ENCODE measurements at regions not wholly inside any gene's neighbourhood (a gene's known extent, or its start where the extent isn't known, plus 50 kb on each side); places are given as distances from the start of the nearest gene placed in this dataset.

GRCh38 chr2:78541451-78542267, 483.8 kb upstream of the REG3G start:
- Histone ChIP-seq H3K4me3 (ENCODE audit: insufficient read depth, low read depth, low read length) (no peak overlapping the region), H3K36me3 (ENCODE audit: control insufficient read depth, insufficient read depth, low read length) (no peaks in the 10 kb centered on the region), H3K27me3 (ENCODE audit: control insufficient read depth, insufficient read depth, low read length, poor library complexity, severe bottlenecking) (no peaks in the 10 kb centered on the region), H3K4me1 (ENCODE audit: control insufficient read depth, insufficient read depth, low read length) (no peaks in the 10 kb centered on the region), H3K9me3 (ENCODE audit: control insufficient read depth, low read length) (no peaks in the 10 kb centered on the region), H3K27ac (ENCODE audit: insufficient read depth, low read depth, low read length, poor library complexity, severe bottlenecking) (no peak overlapping the region)
- 93 to 97% methylated on average over 16 to 17 of the region's 17 CpGs for WGBS, 2 experiments

- Histone ChIP-seq H3K4me1 (ENCODE audit: control insufficient read depth, insufficient read depth, low read length) (no peaks in the 10 kb centered on the region), H3K27ac (ENCODE audit: insufficient read depth, low read depth, low read length, poor library complexity, severe bottlenecking) (no peak overlapping the region), H3K36me3 (ENCODE audit: control insufficient read depth, insufficient read depth, low read length) (no peaks in the 10 kb centered on the region), H3K9me3 (ENCODE audit: control insufficient read depth, low read length) (no peaks in the 10 kb centered on the region), H3K27me3 (ENCODE audit: control insufficient read depth, insufficient read depth, low read length, poor library complexity, severe bottlenecking) (no peaks in the 10 kb centered on the region), H3K4me3 (ENCODE audit: insufficient read depth, low read depth, low read length) (no peak overlapping the region)
- 94% methylated on average over 14 of the region's 14 CpGs for WGBS, 2 experiments
These were observed 478.7 kb upstream of the REG3G start for GRCh38 chr2:78546843-78547242.

GRCh38 chr2:78549766-78550165, 475.7 kb upstream of the REG3G start:
- no peak overlapping the region for H3K27ac ChIP-seq (ENCODE audit: insufficient read depth, low read depth, low read length, poor library complexity, severe bottlenecking)
- WGBS, 2 experiments: 93% methylated on average over 2 of the region's 2 CpGs; no CpG with 5 or more reads in 1 of the 2 experiments
- no peaks in the 10 kb centered on the region for H3K9me3 ChIP-seq (ENCODE audit: control insufficient read depth, low read length)
- no peaks in the 10 kb centered on the region for H3K4me1 ChIP-seq (ENCODE audit: control insufficient read depth, insufficient read depth, low read length)
- H3K27me3 ChIP-seq (ENCODE audit: control insufficient read depth, insufficient read depth, low read length, poor library complexity, severe bottlenecking): no peaks in the 10 kb centered on the region
- no peak overlapping the region for H3K4me3 ChIP-seq (ENCODE audit: insufficient read depth, low read depth, low read length)
- H3K36me3 ChIP-seq (ENCODE audit: control insufficient read depth, insufficient read depth, low read length): no peaks in the 10 kb centered on the region

GRCh38 chr2:78553866-78554647, 471.4 kb upstream of the REG3G start:
- Histone ChIP-seq H3K27ac (ENCODE audit: insufficient read depth, low read depth, low read length, poor library complexity, severe bottlenecking) (no peak overlapping the region), H3K9me3 (ENCODE audit: control insufficient read depth, low read length) (no peaks in the 10 kb centered on the region), H3K4me3 (ENCODE audit: insufficient read depth, low read depth, low read length) (no peak overlapping the region), H3K4me1 (ENCODE audit: control insufficient read depth, insufficient read depth, low read length) (no peaks in the 10 kb centered on the region), H3K36me3 (ENCODE audit: control insufficient read depth, insufficient read depth, low read length) (no peaks in the 10 kb centered on the region), H3K27me3 (ENCODE audit: control insufficient read depth, insufficient read depth, low read length, poor library complexity, severe bottlenecking) (no peaks in the 10 kb centered on the region)
- 93% methylated on average over 2 of the region's 3 CpGs for WGBS, 2 experiments

GRCh38 chr2:78561876-78562275, 463.6 kb upstream of the REG3G start:
- H3K27me3 ChIP-seq (ENCODE audit: control insufficient read depth, insufficient read depth, low read length, poor library complexity, severe bottlenecking): no peaks in the 10 kb centered on the region
- H3K4me3 ChIP-seq (ENCODE audit: insufficient read depth, low read depth, low read length): no peak overlapping the region
- no peaks in the 10 kb centered on the region for H3K36me3 ChIP-seq (ENCODE audit: control insufficient read depth, insufficient read depth, low read length)
- no peak overlapping the region for H3K27ac ChIP-seq (ENCODE audit: insufficient read depth, low read depth, low read length, poor library complexity, severe bottlenecking)
- no peaks in the 10 kb centered on the region for H3K9me3 ChIP-seq (ENCODE audit: control insufficient read depth, low read length)
- no peaks in the 10 kb centered on the region for H3K4me1 ChIP-seq (ENCODE audit: control insufficient read depth, insufficient read depth, low read length)

- Histone ChIP-seq H3K27me3 (ENCODE audit: control insufficient read depth, insufficient read depth, low read length, poor library complexity, severe bottlenecking) (no peaks in the 10 kb centered on the region), H3K9me3 (ENCODE audit: control insufficient read depth, low read length) (no peaks in the 10 kb centered on the region), H3K27ac (ENCODE audit: insufficient read depth, low read depth, low read length, poor library complexity, severe bottlenecking) (no peak overlapping the region), H3K4me1 (ENCODE audit: control insufficient read depth, insufficient read depth, low read length) (no peaks in the 10 kb centered on the region), H3K4me3 (ENCODE audit: insufficient read depth, low read depth, low read length) (no peak overlapping the region), H3K36me3 (ENCODE audit: control insufficient read depth, insufficient read depth, low read length) (no peaks in the 10 kb centered on the region)
These were observed 460.8 kb upstream of the REG3G start for GRCh38 chr2:78564666-78565065.

GRCh38 chr2:78568782-78569373, 456.6 kb upstream of the REG3G start:
- Histone ChIP-seq H3K27ac (ENCODE audit: insufficient read depth, low read depth, low read length, poor library complexity, severe bottlenecking) (no peak overlapping the region), H3K36me3 (ENCODE audit: control insufficient read depth, insufficient read depth, low read length) (no peaks in the 10 kb centered on the region), H3K27me3 (ENCODE audit: control insufficient read depth, insufficient read depth, low read length, poor library complexity, severe bottlenecking) (no peaks in the 10 kb centered on the region), H3K9me3 (ENCODE audit: control insufficient read depth, low read length) (no peaks in the 10 kb centered on the region), H3K4me1 (ENCODE audit: control insufficient read depth, insufficient read depth, low read length) (no peaks in the 10 kb centered on the region), H3K4me3 (ENCODE audit: insufficient read depth, low read depth, low read length) (no peak overlapping the region)
- 79 to 85% methylated on average over 6 of the region's 6 CpGs for WGBS, 2 experiments

- no peak overlapping the region for H3K27ac ChIP-seq (ENCODE audit: insufficient read depth, low read depth, low read length, poor library complexity, severe bottlenecking)
- no peak overlapping the region for H3K4me3 ChIP-seq (ENCODE audit: insufficient read depth, low read depth, low read length)
- no peaks in the 10 kb centered on the region for H3K27me3 ChIP-seq (ENCODE audit: control insufficient read depth, insufficient read depth, low read length, poor library complexity, severe bottlenecking)
- no peaks in the 10 kb centered on the region for H3K9me3 ChIP-seq (ENCODE audit: control insufficient read depth, low read length)
- no peaks in the 10 kb centered on the region for H3K4me1 ChIP-seq (ENCODE audit: control insufficient read depth, insufficient read depth, low read length)
- H3K36me3 ChIP-seq (ENCODE audit: control insufficient read depth, insufficient read depth, low read length): no peaks in the 10 kb centered on the region
These were observed 449.1 kb upstream of the REG3G start for GRCh38 chr2:78576409-78576808.

GRCh38 chr2:78585871-78586270, 439.6 kb upstream of the REG3G start:
- peaks cover 6% of the 10 kb centered on the region for H3K4me1 ChIP-seq (ENCODE audit: control insufficient read depth, insufficient read depth, low read length)
- no peaks in the 10 kb centered on the region for H3K9me3 ChIP-seq (ENCODE audit: control insufficient read depth, low read length)
- no peaks in the 10 kb centered on the region for H3K27me3 ChIP-seq (ENCODE audit: control insufficient read depth, insufficient read depth, low read length, poor library complexity, severe bottlenecking)
- H3K36me3 ChIP-seq (ENCODE audit: control insufficient read depth, insufficient read depth, low read length): no peaks in the 10 kb centered on the region
- WGBS, 2 experiments: 80 to 88% methylated on average over 2 of the region's 3 CpGs
- H3K27ac ChIP-seq (ENCODE audit: insufficient read depth, low read depth, low read length, poor library complexity, severe bottlenecking): no peak overlapping the region
- no peak overlapping the region for H3K4me3 ChIP-seq (ENCODE audit: insufficient read depth, low read depth, low read length)

- Histone ChIP-seq H3K27ac (ENCODE audit: insufficient read depth, low read depth, low read length, poor library complexity, severe bottlenecking) (no peak overlapping the region), H3K4me3 (ENCODE audit: insufficient read depth, low read depth, low read length) (no peak overlapping the region), H3K4me1 (ENCODE audit: control insufficient read depth, insufficient read depth, low read length) (peaks cover 6% of the 10 kb centered on the region), H3K36me3 (ENCODE audit: control insufficient read depth, insufficient read depth, low read length) (no peaks in the 10 kb centered on the region), H3K9me3 (ENCODE audit: control insufficient read depth, low read length) (no peaks in the 10 kb centered on the region), H3K27me3 (ENCODE audit: control insufficient read depth, insufficient read depth, low read length, poor library complexity, severe bottlenecking) (no peaks in the 10 kb centered on the region)
- 85 to 86% methylated on average over 1 of the region's 1 CpG for WGBS, 2 experiments
These were observed 439.2 kb upstream of the REG3G start for GRCh38 chr2:78586316-78586715.
